ENCODE measurements at regions not wholly inside any gene's neighbourhood (a gene's known extent, or its start where the extent isn't known, plus 50 kb on each side); places are given as distances from the start of the nearest gene placed in this dataset.

GRCh38 chr15:37698679-37699078 lies 235.8 kb upstream of the TMCO5A start:
- Mint-ChIP-seq H3K27me3 (ENCODE audit: low read depth) (peaks cover 3% of the 10 kb centered on the region), H3K4me1 (ENCODE audit: low read depth) (no peaks in the 10 kb centered on the region), H3K4me3 (no peak overlapping the region), H3K9me3 (no peaks in the 10 kb centered on the region), H3K27ac (no peak overlapping the region), H3K36me3 (ENCODE audit: low read depth) (no peaks in the 10 kb centered on the region)
- CTCF ChIA-PET: no interaction called here
- no peak for DNase-seq
- intact Hi-C loops (cut with micrococcal nuclease): no loop called here

GRCh38 chr15:37701230-37701629 lies 233.2 kb upstream of the TMCO5A start:
- intact Hi-C loops (cut with micrococcal nuclease): no loop called here

GRCh38 chr15:37709669-37710068 lies 224.8 kb upstream of the TMCO5A start:
- intact Hi-C loops (cut with micrococcal nuclease): no loop called here
- no peaks in the 10 kb centered on the region for H3K4me1 Mint-ChIP-seq (ENCODE audit: low read depth)
- no peak overlapping the region for H3K27ac Mint-ChIP-seq
- peaks cover 4% of the 10 kb centered on the region for H3K9me3 Mint-ChIP-seq
- CTCF ChIA-PET: no interaction called here
- peaks cover 11% of the 10 kb centered on the region for H3K27me3 Mint-ChIP-seq (ENCODE audit: low read depth)
- no peak for DNase-seq
- H3K4me3 Mint-ChIP-seq: no peak overlapping the region
- no peaks in the 10 kb centered on the region for H3K36me3 Mint-ChIP-seq (ENCODE audit: low read depth)

More at GRCh38 chr15:37701230-37701629, 233.2 kb upstream of the TMCO5A start:
- Mint-ChIP-seq H3K27ac (no peak overlapping the region), H3K27me3 (ENCODE audit: low read depth) (no peaks in the 10 kb centered on the region), H3K36me3 (ENCODE audit: low read depth) (no peaks in the 10 kb centered on the region), H3K4me1 (ENCODE audit: low read depth) (no peaks in the 10 kb centered on the region), H3K4me3 (no peak overlapping the region), H3K9me3 (no peaks in the 10 kb centered on the region)
- no peak for DNase-seq
- CTCF ChIA-PET: no interaction called here

- no peak overlapping the region for H3K27ac Mint-ChIP-seq
- no peak overlapping the region for H3K4me3 Mint-ChIP-seq
- no peaks in the 10 kb centered on the region for H3K36me3 Mint-ChIP-seq (ENCODE audit: low read depth)
- CTCF ChIA-PET: interaction anchor here (0.8 to 0.9 kb wide), 2 partner anchors 16 to 22 kb away, joined by 3 to 4 read pairs; no protein-coding TSS in a partner anchor
- H3K27me3 Mint-ChIP-seq (ENCODE audit: low read depth): peaks cover 3% of the 10 kb centered on the region
- DNase-seq: no peak
- H3K9me3 Mint-ChIP-seq: peaks cover 5% of the 10 kb centered on the region
- intact Hi-C loops (cut with micrococcal nuclease): no loop called here
- no peaks in the 10 kb centered on the region for H3K4me1 Mint-ChIP-seq (ENCODE audit: low read depth)
Measured at GRCh38 chr15:37715101-37715500, 219.3 kb upstream of the TMCO5A start.

- Mint-ChIP-seq H3K9me3 (no peaks in the 10 kb centered on the region), H3K4me1 (ENCODE audit: low read depth) (no peaks in the 10 kb centered on the region), H3K27me3 (ENCODE audit: low read depth) (peaks cover 1% of the 10 kb centered on the region), H3K27ac (no peak overlapping the region), H3K36me3 (ENCODE audit: low read depth) (no peaks in the 10 kb centered on the region), H3K4me3 (no peak overlapping the region)
- no peak for DNase-seq
- intact Hi-C loops (cut with micrococcal nuclease): no loop called here
- CTCF ChIA-PET: no interaction called here
Measured at GRCh38 chr15:37720267-37720666, 214.2 kb upstream of the TMCO5A start.

- CTCF ChIA-PET: interaction anchor here (1.0 to 1.2 kb wide), 2 partner anchors 8 to 17 kb away, joined by 3 to 4 read pairs; no protein-coding TSS in a partner anchor
- Mint-ChIP-seq H3K36me3 (ENCODE audit: low read depth) (no peaks in the 10 kb centered on the region), H3K27ac (no peak overlapping the region), H3K9me3 (no peaks in the 10 kb centered on the region), H3K27me3 (ENCODE audit: low read depth) (peaks cover 5% of the 10 kb centered on the region), H3K4me1 (ENCODE audit: low read depth) (no peaks in the 10 kb centered on the region), H3K4me3 (no peak overlapping the region)
- intact Hi-C loops (cut with micrococcal nuclease): no loop called here
- DNase-seq: no peak
Measured at GRCh38 chr15:37731146-37731746, 203.2 kb upstream of the TMCO5A start.

GRCh38 chr15:37733628-37734027 lies 200.8 kb upstream of the TMCO5A start:
- intact Hi-C loops (cut with micrococcal nuclease): no loop called here
- no peaks in the 10 kb centered on the region for H3K9me3 Mint-ChIP-seq
- DNase-seq: no peak
- H3K36me3 Mint-ChIP-seq (ENCODE audit: low read depth): no peaks in the 10 kb centered on the region
- CTCF ChIA-PET: no interaction called here
- peaks cover 5% of the 10 kb centered on the region for H3K27me3 Mint-ChIP-seq (ENCODE audit: low read depth)
- no peak overlapping the region for H3K27ac Mint-ChIP-seq
- no peaks in the 10 kb centered on the region for H3K4me1 Mint-ChIP-seq (ENCODE audit: low read depth)
- no peak overlapping the region for H3K4me3 Mint-ChIP-seq

GRCh38 chr15:37740623-37741141 lies 193.8 kb upstream of the TMCO5A start:
- Mint-ChIP-seq H3K27me3 (ENCODE audit: low read depth) (peaks cover 13% of the 10 kb centered on the region), H3K36me3 (ENCODE audit: low read depth) (no peaks in the 10 kb centered on the region), H3K4me1 (ENCODE audit: low read depth) (no peaks in the 10 kb centered on the region), H3K9me3 (peaks cover 2% of the 10 kb centered on the region), H3K27ac (no peak overlapping the region), H3K4me3 (no peak overlapping the region)
- CTCF ChIA-PET: no interaction called here
- no peak for DNase-seq
- intact Hi-C loops (cut with micrococcal nuclease): no loop called here

- Mint-ChIP-seq H3K4me3 (no peak overlapping the region), H3K9me3 (peaks cover 13% of the 10 kb centered on the region), H3K27me3 (ENCODE audit: low read depth) (peaks cover 20% of the 10 kb centered on the region), H3K27ac (no peak overlapping the region), H3K4me1 (ENCODE audit: low read depth) (no peaks in the 10 kb centered on the region), H3K36me3 (ENCODE audit: low read depth) (no peaks in the 10 kb centered on the region)
- CTCF ChIA-PET: interaction anchor here (0.7 to 1.0 kb wide), 2 partner anchors 84 to 295 kb away, joined by 3 read pairs; no protein-coding TSS in a partner anchor
- DNase-seq: no peak
- intact Hi-C loops (cut with micrococcal nuclease): no loop called here
Measured at GRCh38 chr15:37743826-37744225, 190.6 kb upstream of the TMCO5A start.

GRCh38 chr15:37744521-37744920 lies 189.9 kb upstream of the TMCO5A start:
- no peaks in the 10 kb centered on the region for H3K4me1 Mint-ChIP-seq (ENCODE audit: low read depth)
- H3K27ac Mint-ChIP-seq: no peak overlapping the region
- peaks cover 20% of the 10 kb centered on the region for H3K27me3 Mint-ChIP-seq (ENCODE audit: low read depth)
- H3K36me3 Mint-ChIP-seq (ENCODE audit: low read depth): no peaks in the 10 kb centered on the region
- DNase-seq: no peak
- CTCF ChIA-PET: interaction anchor here (1.0 kb wide), 1 partner anchor 83 kb away, joined by 3 read pairs; no protein-coding TSS in a partner anchor
- intact Hi-C loops (cut with micrococcal nuclease): no loop called here
- no peak overlapping the region for H3K4me3 Mint-ChIP-seq
- peaks cover 20% of the 10 kb centered on the region for H3K9me3 Mint-ChIP-seq

- no peak for DNase-seq
- no peaks in the 10 kb centered on the region for H3K36me3 Mint-ChIP-seq (ENCODE audit: low read depth)
- H3K9me3 Mint-ChIP-seq: peaks cover 22% of the 10 kb centered on the region
- intact Hi-C loops (cut with micrococcal nuclease): no loop called here
- H3K4me1 Mint-ChIP-seq (ENCODE audit: low read depth): no peaks in the 10 kb centered on the region
- no peak overlapping the region for H3K4me3 Mint-ChIP-seq
- no peak overlapping the region for H3K27ac Mint-ChIP-seq
- CTCF ChIA-PET: no interaction called here
- H3K27me3 Mint-ChIP-seq (ENCODE audit: low read depth): peaks cover 5% of the 10 kb centered on the region
Measured at GRCh38 chr15:37751401-37751800, 183.0 kb upstream of the TMCO5A start.

- DNase-seq: no peak
- no peak overlapping the region for H3K4me3 Mint-ChIP-seq
- CTCF ChIA-PET: no interaction called here
- intact Hi-C loops (cut with micrococcal nuclease): no loop called here
- H3K4me1 Mint-ChIP-seq (ENCODE audit: low read depth): no peaks in the 10 kb centered on the region
- H3K36me3 Mint-ChIP-seq (ENCODE audit: low read depth): no peaks in the 10 kb centered on the region
- no peak overlapping the region for H3K27ac Mint-ChIP-seq
- no peaks in the 10 kb centered on the region for H3K27me3 Mint-ChIP-seq (ENCODE audit: low read depth)
- peaks cover 1% of the 10 kb centered on the region for H3K9me3 Mint-ChIP-seq
Measured at GRCh38 chr15:37756407-37756806, 178.0 kb upstream of the TMCO5A start.

- CTCF ChIA-PET: no interaction called here
Measured at GRCh38 chr15:37758412-37758811, 176.0 kb upstream of the TMCO5A start.

More at GRCh38 chr15:37758412-37758811, 176.0 kb upstream of the TMCO5A start:
- Mint-ChIP-seq H3K4me1 (ENCODE audit: low read depth) (no peaks in the 10 kb centered on the region), H3K27ac (no peak overlapping the region), H3K4me3 (no peak overlapping the region), H3K27me3 (ENCODE audit: low read depth) (no peaks in the 10 kb centered on the region), H3K9me3 (no peaks in the 10 kb centered on the region), H3K36me3 (ENCODE audit: low read depth) (no peaks in the 10 kb centered on the region)
- intact Hi-C loops (cut with micrococcal nuclease): no loop called here
- no peak for DNase-seq

All from activated naive CD4-positive, alpha-beta T cell treated with anti-CD3 and anti-CD28 coated beads for 36 hours (primary cell).